WERI-Rb-1 (cell line): ENCODE measurements at regions not wholly inside any gene's neighbourhood (a gene's known extent, or its start where the extent isn't known, plus 50 kb on each side); places are given as distances from the start of the nearest gene placed in this dataset.

Experiments used
- DNase-seq: peaks from one replicate; pipeline ENCODE4 v3.0.0-alpha.2; 2020
- H3K27ac ChIP-seq: fragments of 250-450 bp; sonication (Bioruptor Pico); 2 replicates; pipeline ENCODE4 v1.5.1; 2020; ENCODE audit warnings: mild to moderate bottlenecking, moderate library complexity
- H3K27me3 ChIP-seq: fragments of 250-450 bp; sonication (Bioruptor Pico); 2 replicates; pipeline ENCODE4 v1.5.1; 2021; ENCODE audit warnings: mild to moderate bottlenecking, low read depth, moderate library complexity; ENCODE audit not compliant: insufficient read depth, severe bottlenecking
- H3K36me3 ChIP-seq: fragments of 250-450 bp; sonication (Bioruptor Pico); 2 replicates; pipeline ENCODE4 v1.5.1; 2020; ENCODE audit warnings: mild to moderate bottlenecking, moderate library complexity
- H3K4me3 ChIP-seq: 2 replicates; pipeline ENCODE4 v1.5.1; 2011; ENCODE audit warnings: low read depth, mild to moderate bottlenecking, control low read depth, low read length
- H3K9me3 ChIP-seq: fragments of 250-450 bp; sonication (Bioruptor Pico); 2 replicates; pipeline ENCODE4 v1.5.1; 2021; ENCODE audit warnings: mild to moderate bottlenecking, moderate library complexity; ENCODE audit not compliant: severe bottlenecking
- CTCF ChIP-seq: IDR thresholded peaks from 2 replicates; pipeline ENCODE4 v1.5.1; 2011; ENCODE audit warnings: low read depth, mild to moderate bottlenecking, control low read depth, inconsistent platforms, low read length

GRCh38 chr12:5096241-5096924 lies 52.7 kb downstream of the KCNA5 start:
- H3K9me3 ChIP-seq = no peaks in the 10 kb centered on the region
- H3K27ac ChIP-seq = no peak overlapping the region
- H3K4me3 ChIP-seq = no peak overlapping the region
- no peaks in the 10 kb centered on the region for H3K36me3 ChIP-seq
- H3K27me3 ChIP-seq = no peaks in the 10 kb centered on the region
- no peak for DNase-seq
- TF ChIP-seq CTCF = peak; percentile 17; the same call in 1 of the 2 replicates

GRCh38 chr12:5097786-5098185 lies 54.1 kb downstream of the KCNA5 start:
- Histone ChIP-seq H3K27me3 (no peaks in the 10 kb centered on the region), H3K36me3 (no peaks in the 10 kb centered on the region), H3K4me3 (no peak overlapping the region), H3K9me3 (no peaks in the 10 kb centered on the region), H3K27ac (no peak overlapping the region)
- no peak for DNase-seq
- TF ChIP-seq CTCF = no peak

- Histone ChIP-seq H3K36me3 (no peaks in the 10 kb centered on the region), H3K27ac (no peak overlapping the region)
Observed at GRCh38 chr12:5099136-5099535, 55.5 kb downstream of the KCNA5 start.

GRCh38 chr12:5099591-5099990 lies 55.9 kb downstream of the KCNA5 start:
- no peaks in the 10 kb centered on the region for H3K27me3 ChIP-seq
- DNase-seq = no peak
- no peak overlapping the region for H3K4me3 ChIP-seq
- no peaks in the 10 kb centered on the region for H3K9me3 ChIP-seq
- TF ChIP-seq CTCF = no peak
- no peak overlapping the region for H3K27ac ChIP-seq
- no peaks in the 10 kb centered on the region for H3K36me3 ChIP-seq

More at GRCh38 chr12:5099136-5099535, 55.5 kb downstream of the KCNA5 start:
- Histone ChIP-seq H3K27me3 (no peaks in the 10 kb centered on the region), H3K4me3 (no peak overlapping the region), H3K9me3 (no peaks in the 10 kb centered on the region)
- no peak for TF ChIP-seq CTCF
- DNase-seq = no peak

- Histone ChIP-seq H3K27me3 (no peaks in the 10 kb centered on the region), H3K36me3 (no peaks in the 10 kb centered on the region), H3K9me3 (no peaks in the 10 kb centered on the region), H3K4me3 (no peak overlapping the region), H3K27ac (no peak overlapping the region)
- TF ChIP-seq CTCF = no peak
- DNase-seq = no peak
Observed at GRCh38 chr12:5101686-5102085, 58.0 kb downstream of the KCNA5 start.

- Histone ChIP-seq H3K27me3 (no peaks in the 10 kb centered on the region), H3K36me3 (no peaks in the 10 kb centered on the region), H3K27ac (no peak overlapping the region), H3K4me3 (no peak overlapping the region), H3K9me3 (no peaks in the 10 kb centered on the region)
- DNase-seq = no peak
- no peak for TF ChIP-seq CTCF
Observed at GRCh38 chr12:5102261-5102789, 58.6 kb downstream of the KCNA5 start.
